ENCODE measurements at regions not wholly inside any gene's neighbourhood (a gene's known extent, or its start where the extent isn't known, plus 50 kb on each side); places are given as distances from the start of the nearest gene placed in this dataset.

DNA sequence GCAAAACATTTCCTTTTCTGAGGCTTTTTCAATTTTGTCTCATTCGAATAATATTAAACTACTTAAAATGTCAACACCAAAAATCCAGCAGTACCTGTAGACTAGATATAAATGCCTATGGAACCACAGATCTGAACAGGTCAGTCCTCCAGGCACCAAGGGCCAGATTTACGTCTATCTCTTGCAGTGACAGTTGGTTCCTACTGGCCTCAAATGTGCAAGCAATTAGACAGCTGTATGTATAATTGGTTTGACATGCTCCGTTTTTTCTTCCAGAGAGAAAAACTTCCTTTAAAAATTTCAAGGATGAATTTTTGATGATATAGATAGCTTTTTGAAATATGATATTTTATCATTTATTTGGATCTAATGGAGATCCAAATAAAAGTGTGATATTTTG lies 443.8 kb upstream of the POU3F3 start:
- intact Hi-C loops (cut with micrococcal nuclease; ENCODE audit: unreplicated experiment), result loop anchor here (5.0 to 10.0 kb wide), 3 partner anchors 375 to 535 kb away; no protein-coding TSS in a partner anchor
- no peaks in the 10 kb centered on the region for H3K36me3 Mint-ChIP-seq (ENCODE audit: insufficient read depth, unreplicated experiment)
- no peak for DNase-seq
- no peaks in the 10 kb centered on the region for H3K9me3 Mint-ChIP-seq (ENCODE audit: low read depth, unreplicated experiment)
- no peaks in the 10 kb centered on the region for H3K4me1 Mint-ChIP-seq (ENCODE audit: low read depth, unreplicated experiment)
- CTCF ChIA-PET, result no interaction called here
- BruUV-seq (replicated peaks), result no TSS peak
- H3K27ac Mint-ChIP-seq (ENCODE audit: unreplicated experiment), result no peak overlapping the region
- peaks cover 1% of the 10 kb centered on the region for H3K27me3 Mint-ChIP-seq (ENCODE audit: unreplicated experiment)
- TF ChIP-seq, protein P1, sequence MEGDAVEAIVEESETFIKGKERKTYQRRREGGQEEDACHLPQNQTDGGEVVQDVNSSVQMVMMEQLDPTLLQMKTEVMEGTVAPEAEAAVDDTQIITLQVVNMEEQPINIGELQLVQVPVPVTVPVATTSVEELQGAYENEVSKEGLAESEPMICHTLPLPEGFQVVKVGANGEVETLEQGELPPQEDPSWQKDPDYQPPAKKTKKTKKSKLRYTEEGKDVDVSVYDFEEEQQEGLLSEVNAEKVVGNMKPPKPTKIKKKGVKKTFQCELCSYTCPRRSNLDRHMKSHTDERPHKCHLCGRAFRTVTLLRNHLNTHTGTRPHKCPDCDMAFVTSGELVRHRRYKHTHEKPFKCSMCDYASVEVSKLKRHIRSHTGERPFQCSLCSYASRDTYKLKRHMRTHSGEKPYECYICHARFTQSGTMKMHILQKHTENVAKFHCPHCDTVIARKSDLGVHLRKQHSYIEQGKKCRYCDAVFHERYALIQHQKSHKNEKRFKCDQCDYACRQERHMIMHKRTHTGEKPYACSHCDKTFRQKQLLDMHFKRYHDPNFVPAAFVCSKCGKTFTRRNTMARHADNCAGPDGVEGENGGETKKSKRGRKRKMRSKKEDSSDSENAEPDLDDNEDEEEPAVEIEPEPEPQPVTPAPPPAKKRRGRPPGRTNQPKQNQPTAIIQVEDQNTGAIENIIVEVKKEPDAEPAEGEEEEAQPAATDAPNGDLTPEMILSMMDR (IDR thresholded peaks at IDR 0.05; ENCODE audit: unreplicated experiment), result no peak
- H3K4me3 Mint-ChIP-seq (ENCODE audit: low read depth, unreplicated experiment), result no peak overlapping the region

DNA sequence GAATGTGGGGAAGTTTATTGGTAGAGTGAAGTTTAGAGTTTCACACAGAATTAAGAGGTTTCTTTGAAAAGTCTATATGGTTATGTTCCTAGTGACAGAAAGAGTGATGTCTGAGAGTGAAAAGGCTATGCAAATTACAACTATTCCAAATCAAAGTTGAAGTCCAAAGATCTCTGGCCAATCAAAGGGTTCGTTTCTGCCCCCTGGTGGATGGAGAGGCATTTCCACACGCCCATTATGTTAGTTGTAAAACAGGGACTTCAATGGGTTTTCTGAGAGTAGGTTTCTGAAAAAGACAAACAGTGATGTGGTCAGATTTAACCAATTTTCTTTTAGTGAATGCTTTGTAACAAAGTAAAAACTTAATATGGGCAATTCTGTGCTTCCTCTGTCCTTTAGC lies 441.5 kb upstream of the POU3F3 start:
- TF ChIP-seq, protein P1 (IDR thresholded peaks at IDR 0.05; ENCODE audit: unreplicated experiment), result no peak
- Mint-ChIP-seq H3K27ac (ENCODE audit: unreplicated experiment) (no peak overlapping the region), H3K36me3 (ENCODE audit: insufficient read depth, unreplicated experiment) (no peaks in the 10 kb centered on the region), H3K4me3 (ENCODE audit: low read depth, unreplicated experiment) (no peak overlapping the region), H3K9me3 (ENCODE audit: low read depth, unreplicated experiment) (no peaks in the 10 kb centered on the region), H3K27me3 (ENCODE audit: unreplicated experiment) (peaks cover 16% of the 10 kb centered on the region), H3K4me1 (ENCODE audit: low read depth, unreplicated experiment) (no peaks in the 10 kb centered on the region)
- no TSS peak for BruUV-seq (replicated peaks)
- intact Hi-C loops (cut with micrococcal nuclease; ENCODE audit: unreplicated experiment), result loop anchor here (1.0 to 10.0 kb wide), 4 partner anchors 378 to 1251 kb away; no protein-coding TSS in a partner anchor
- peak; percentile 35 for DNase-seq
- CTCF ChIA-PET, result no interaction called here

DNA sequence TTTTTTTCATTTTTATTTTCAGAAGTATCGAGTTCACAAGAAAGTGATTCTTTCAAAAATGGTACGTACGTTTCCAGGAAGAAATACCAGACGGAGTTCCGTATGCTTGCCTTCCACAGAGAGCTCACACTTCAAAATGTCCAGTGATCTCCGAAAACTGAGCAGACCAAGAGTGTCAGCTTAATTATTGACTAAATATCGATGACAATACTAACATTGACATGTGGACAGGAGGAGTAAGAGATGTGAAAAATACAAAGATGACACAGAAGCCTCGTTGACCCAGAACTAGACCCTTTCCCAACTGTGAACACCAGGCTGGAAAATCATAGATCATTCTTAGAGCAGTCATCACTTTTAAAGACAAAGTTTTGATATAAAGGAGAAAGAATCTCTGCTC lies 440.0 kb upstream of the POU3F3 start:
- intact Hi-C loops (cut with micrococcal nuclease; ENCODE audit: unreplicated experiment), result loop anchor here (5.0 to 10.0 kb wide), 3 partner anchors 379 to 531 kb away; no protein-coding TSS in a partner anchor
- no TSS peak for BruUV-seq (replicated peaks)
- H3K4me1 Mint-ChIP-seq (ENCODE audit: low read depth, unreplicated experiment), result no peaks in the 10 kb centered on the region
- H3K27ac Mint-ChIP-seq (ENCODE audit: unreplicated experiment), result no peak overlapping the region
- H3K4me3 Mint-ChIP-seq (ENCODE audit: low read depth, unreplicated experiment), result no peak overlapping the region
- CTCF ChIA-PET, result interaction anchor here (0.6 kb wide), 1 partner anchor 167 kb away, joined by 3 read pairs; no protein-coding TSS in a partner anchor
- H3K36me3 Mint-ChIP-seq (ENCODE audit: insufficient read depth, unreplicated experiment), result no peaks in the 10 kb centered on the region
- H3K9me3 Mint-ChIP-seq (ENCODE audit: low read depth, unreplicated experiment), result no peaks in the 10 kb centered on the region
- TF ChIP-seq, protein P1 (IDR thresholded peaks at IDR 0.05; ENCODE audit: unreplicated experiment), result no peak
- no peak for DNase-seq
- H3K27me3 Mint-ChIP-seq (ENCODE audit: unreplicated experiment), result peaks cover 16% of the 10 kb centered on the region

DNA sequence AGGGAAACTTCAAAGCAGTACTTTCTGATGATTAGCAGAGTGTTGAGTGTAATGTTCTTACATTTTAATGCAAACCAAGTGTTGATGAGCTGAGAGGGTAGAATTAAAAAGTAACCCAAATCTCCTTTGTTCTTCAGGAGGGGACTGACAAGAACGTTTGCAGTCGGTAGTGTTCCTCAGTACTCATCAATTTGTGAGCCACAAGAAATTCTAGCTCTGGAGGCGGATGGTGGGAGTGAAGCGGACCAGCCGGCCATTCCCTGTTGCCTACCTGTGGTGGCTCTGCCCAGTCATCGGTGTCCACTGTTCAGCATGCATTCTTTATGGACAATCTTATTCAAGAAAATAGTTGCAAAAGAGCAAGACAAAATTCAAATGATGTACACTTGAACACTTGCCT lies 438.6 kb upstream of the POU3F3 start:
- intact Hi-C loops (cut with micrococcal nuclease; ENCODE audit: unreplicated experiment), result loop anchor here (10.0 kb wide), 2 partner anchors 380 to 530 kb away; no protein-coding TSS in a partner anchor

More for the DNA sequence above, 438.6 kb upstream of the POU3F3 start:
- TF ChIP-seq, protein P1 (IDR thresholded peaks at IDR 0.05; ENCODE audit: unreplicated experiment), result no peak
- no peaks in the 10 kb centered on the region for H3K4me1 Mint-ChIP-seq (ENCODE audit: low read depth, unreplicated experiment)
- peaks cover 16% of the 10 kb centered on the region for H3K27me3 Mint-ChIP-seq (ENCODE audit: unreplicated experiment)
- peaks cover 3% of the 10 kb centered on the region for H3K9me3 Mint-ChIP-seq (ENCODE audit: low read depth, unreplicated experiment)
- no peak for DNase-seq
- CTCF ChIA-PET, result no interaction called here
- peaks cover 5% of the 10 kb centered on the region for H3K36me3 Mint-ChIP-seq (ENCODE audit: insufficient read depth, unreplicated experiment)
- H3K4me3 Mint-ChIP-seq (ENCODE audit: low read depth, unreplicated experiment), result no peak overlapping the region
- H3K27ac Mint-ChIP-seq (ENCODE audit: unreplicated experiment), result no peak overlapping the region
- BruUV-seq (replicated peaks), result no TSS peak

All from Calu3 (cell line).